ENCODE measurements at regions not wholly inside any gene's neighbourhood (a gene's known extent, or its start where the extent isn't known, plus 50 kb on each side); places are given as distances from the start of the nearest gene placed in this dataset.

DNA sequence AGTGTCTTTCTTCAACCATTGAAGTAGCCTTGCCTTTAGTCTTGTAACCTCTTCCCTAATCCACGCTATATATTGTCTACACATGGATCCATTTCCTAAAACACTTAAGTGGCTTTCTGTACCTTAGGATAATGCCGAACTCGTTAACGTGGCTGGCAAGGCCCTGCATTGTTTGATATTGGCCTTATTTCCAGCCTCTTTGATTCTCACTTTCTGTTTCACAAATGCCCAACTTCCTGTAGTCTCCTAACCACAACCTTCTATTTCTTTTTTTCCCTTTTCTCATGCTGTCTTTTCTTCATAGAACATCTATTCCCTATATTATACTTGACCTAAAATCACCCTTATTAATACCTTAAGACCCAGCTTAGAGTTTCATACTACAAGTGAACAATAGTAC is 536.0 kb downstream of the LMO4 start:
- TF ChIP-seq, protein P1, sequence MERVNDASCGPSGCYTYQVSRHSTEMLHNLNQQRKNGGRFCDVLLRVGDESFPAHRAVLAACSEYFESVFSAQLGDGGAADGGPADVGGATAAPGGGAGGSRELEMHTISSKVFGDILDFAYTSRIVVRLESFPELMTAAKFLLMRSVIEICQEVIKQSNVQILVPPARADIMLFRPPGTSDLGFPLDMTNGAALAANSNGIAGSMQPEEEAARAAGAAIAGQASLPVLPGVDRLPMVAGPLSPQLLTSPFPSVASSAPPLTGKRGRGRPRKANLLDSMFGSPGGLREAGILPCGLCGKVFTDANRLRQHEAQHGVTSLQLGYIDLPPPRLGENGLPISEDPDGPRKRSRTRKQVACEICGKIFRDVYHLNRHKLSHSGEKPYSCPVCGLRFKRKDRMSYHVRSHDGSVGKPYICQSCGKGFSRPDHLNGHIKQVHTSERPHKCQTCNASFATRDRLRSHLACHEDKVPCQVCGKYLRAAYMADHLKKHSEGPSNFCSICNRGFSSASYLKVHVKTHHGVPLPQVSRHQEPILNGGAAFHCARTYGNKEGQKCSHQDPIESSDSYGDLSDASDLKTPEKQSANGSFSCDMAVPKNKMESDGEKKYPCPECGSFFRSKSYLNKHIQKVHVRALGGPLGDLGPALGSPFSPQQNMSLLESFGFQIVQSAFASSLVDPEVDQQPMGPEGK (CRISPR knock-in tag; IDR thresholded peaks at IDR 0.05; ENCODE audit: borderline replicate concordance), result no peak
- TF ChIP-seq PPARA (CRISPR knock-in tag; IDR thresholded peaks at IDR 0.05; ENCODE audit: borderline replicate concordance) (no peak), CSRNP3 (CRISPR knock-in tag; IDR thresholded peaks at IDR 0.05) (no peak), CREB5 (CRISPR knock-in tag; IDR thresholded peaks at IDR 0.05; ENCODE audit: low read depth) (no peak), ZFP30 (CRISPR knock-in tag; IDR thresholded peaks at IDR 0.05) (no peak), OSR1 (CRISPR knock-in tag; IDR thresholded peaks at IDR 0.05) (no peak), ZNF8 (CRISPR knock-in tag; IDR thresholded peaks at IDR 0.05) (no peak), RARB (CRISPR knock-in tag; IDR thresholded peaks at IDR 0.05) (no peak), TOX (CRISPR knock-in tag; IDR thresholded peaks at IDR 0.05; ENCODE audit: borderline replicate concordance) (no peak), ARNTL (CRISPR knock-in tag; IDR thresholded peaks at IDR 0.05; ENCODE audit: borderline replicate concordance, low read depth) (no peak)
